ENCODE measurements at regions not wholly inside any gene's neighbourhood (a gene's known extent, or its start where the extent isn't known, plus 50 kb on each side); places are given as distances from the start of the nearest gene placed in this dataset.

GRCh38 chr4:30840571-30840970 lies 120.4 kb downstream of the PCDH7 start:
- peak overlapping the region; percentile 67 for H3K4me2 ChIP-seq (ENCODE audit: low read length)
- no peak overlapping the region for H2AFZ ChIP-seq (ENCODE audit: low read depth, low read length, poor library complexity, severe bottlenecking)
- CTCF ChIA-PET: no interaction called here
- H3K27me3 ChIP-seq (ENCODE audit: insufficient read depth, low read length): no peaks in the 10 kb centered on the region
- TSS peak; percentile 62 for BruUV-seq (replicated peaks)
- peaks cover 0 to 3% of the 10 kb centered on the region in 2 experiments; a peak in 2 of 4 replicates for H3K36me3 ChIP-seq (ENCODE audit: control insufficient read depth in 1 of 2, insufficient read depth in 2 of 2, low read length in 2 of 2)
- no peaks in the 10 kb centered on the region for H4K20me1 ChIP-seq (ENCODE audit: insufficient read depth)
- H3K4me1 ChIP-seq (ENCODE audit: control insufficient read depth in 1 of 2, insufficient read depth in 2 of 2, low read length in 2 of 2): peaks cover 82 to 99% of the 10 kb centered on the region in 2 experiments
- TF ChIP-seq EZH2 (IDR thresholded peaks at IDR 0.05): no peak
- ATAC-seq: peak; percentile 12; the same call in 1 of the 2 replicates
- H3K4me3 ChIP-seq (replicated peaks in 1 of 2; ENCODE audit: low read depth in 1 of 2, low read length in 2 of 2): peak overlapping the region in 1 of 2 experiments; percentile 27; a peak in 2 of 4 replicates
- intact Hi-C loops (cut with micrococcal nuclease): no loop called here
- peak overlapping the region; percentile 100 for H3K27ac ChIP-seq (ENCODE audit: low read depth, low read length)
- POLR2A ChIA-PET: interaction anchor here (0.9 to 3.6 kb wide), 14 partner anchors 9 to 126 kb away, joined by 3 to 28 read pairs (median 9); no protein-coding TSS in a partner anchor
- RAD21 ChIA-PET (ENCODE audit: low non-redundant PET in 1 of 2, low total read pairs in 2 of 2, uncharacterized antibody in 2 of 2, unreplicated experiment in 2 of 2): interaction anchor here (0.7 to 1.8 kb wide), 5 partner anchors 9 to 83 kb away, joined by 3 to 6 read pairs (median 3); no protein-coding TSS in a partner anchor
- peaks cover 98% of the 10 kb centered on the region for H3K79me2 ChIP-seq (ENCODE audit: insufficient read depth, low read length)
- no peaks in the 10 kb centered on the region for H3K9me3 ChIP-seq (ENCODE audit: control insufficient read depth in 1 of 2, insufficient read depth in 1 of 2, low read depth in 1 of 2, low read length in 2 of 2)
- no peak for DNase-seq (ENCODE audit: low read depth, low spot score)
- peak overlapping the region; percentile 63 for H3K9ac ChIP-seq (ENCODE audit: low read length)
- no peaks in the 10 kb centered on the region for H3K9me2 ChIP-seq (ENCODE audit: insufficient read depth)

DNA sequence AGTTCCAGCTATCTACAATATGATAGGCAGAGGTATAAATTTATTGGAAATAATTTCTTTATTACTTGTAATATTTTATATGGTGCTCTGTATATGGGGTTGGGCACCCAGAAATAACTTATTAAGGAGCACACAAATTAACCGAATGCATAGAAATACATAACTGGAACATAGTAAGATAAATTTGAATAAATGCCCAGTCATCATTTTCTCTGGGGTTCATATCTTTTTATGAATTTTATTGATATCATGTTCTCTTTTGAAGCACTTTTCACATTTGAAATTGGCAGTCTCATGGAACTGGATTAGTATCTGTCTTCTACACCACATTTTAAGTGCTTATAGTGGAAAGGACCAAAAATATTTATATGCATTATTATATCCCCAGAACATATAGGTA lies 122.0 kb downstream of the PCDH7 start:
- Histone ChIP-seq H2AFZ (ENCODE audit: low read depth, low read length, poor library complexity, severe bottlenecking) (no peak overlapping the region), H3K79me2 (ENCODE audit: insufficient read depth, low read length) (peaks cover 98% of the 10 kb centered on the region), H3K27me3 (ENCODE audit: insufficient read depth, low read length) (no peaks in the 10 kb centered on the region), H3K27ac (ENCODE audit: low read depth, low read length) (peak overlapping the region; percentile 100), H3K4me3 (replicated peaks in 1 of 2; ENCODE audit: low read depth in 1 of 2, low read length in 2 of 2) (no peak overlapping the region), H3K36me3 (ENCODE audit: control insufficient read depth in 1 of 2, insufficient read depth in 2 of 2, low read length in 2 of 2) (peaks cover 0 to 13% of the 10 kb centered on the region in 2 experiments; a peak in 2 of 4 replicates), H3K4me2 (ENCODE audit: low read length) (peak overlapping the region; percentile 67; the same call in 1 of the 2 replicates), H3K4me1 (ENCODE audit: control insufficient read depth in 1 of 2, insufficient read depth in 2 of 2, low read length in 2 of 2) (peaks cover 82 to 99% of the 10 kb centered on the region in 2 experiments), H3K9me2 (ENCODE audit: insufficient read depth) (no peaks in the 10 kb centered on the region), H3K9me3 (ENCODE audit: control insufficient read depth in 1 of 2, insufficient read depth in 1 of 2, low read depth in 1 of 2, low read length in 2 of 2) (no peaks in the 10 kb centered on the region), H3K9ac (ENCODE audit: low read length) (peak overlapping the region; percentile 63), H4K20me1 (ENCODE audit: insufficient read depth) (no peaks in the 10 kb centered on the region)
- TF ChIP-seq POLR2A (IDR thresholded peaks at IDR 0.05; ENCODE audit: borderline replicate concordance, extremely low read depth, insufficient read depth, insufficient read length): no peak
- no peak for TF ChIP-seq SIN3A (IDR thresholded peaks at IDR 0.05; ENCODE audit: low read depth)
- TF ChIP-seq ZBTB33 (IDR thresholded peaks at IDR 0.05; ENCODE audit: extremely low read depth, insufficient replicate concordance, low read length): no peak
- TF ChIP-seq YY1 (IDR thresholded peaks at IDR 0.05; ENCODE audit: extremely low read depth, insufficient replicate concordance, low read depth, low read length): no peak
- TF ChIP-seq POLR2AphosphoS5 (IDR thresholded peaks at IDR 0.05; ENCODE audit: low read depth, low read length): no peak
- TF ChIP-seq ZFX (IDR thresholded peaks at IDR 0.05): no peak
- TF ChIP-seq TCF7L2 (IDR thresholded peaks at IDR 0.05; ENCODE audit: borderline replicate concordance, extremely low read depth, insufficient read depth, insufficient read length): no peak
- TF ChIP-seq, protein P1, sequence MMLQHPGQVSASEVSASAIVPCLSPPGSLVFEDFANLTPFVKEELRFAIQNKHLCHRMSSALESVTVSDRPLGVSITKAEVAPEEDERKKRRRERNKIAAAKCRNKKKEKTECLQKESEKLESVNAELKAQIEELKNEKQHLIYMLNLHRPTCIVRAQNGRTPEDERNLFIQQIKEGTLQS (IDR thresholded peaks at IDR 0.05): no peak
- TF ChIP-seq RAD21 (IDR thresholded peaks at IDR 0.05; ENCODE audit: low read depth): no peak
- no peak for TF ChIP-seq CBX3 (IDR thresholded peaks at IDR 0.05; ENCODE audit: low read depth)
- TF ChIP-seq JUND (IDR thresholded peaks at IDR 0.05): no peak
- ChIA-PET CTCF (no interaction called here), RAD21 (ENCODE audit: low non-redundant PET in 1 of 2, low total read pairs in 2 of 2, uncharacterized antibody in 2 of 2, unreplicated experiment in 2 of 2) (no interaction called here), POLR2A (interaction anchor here (1.0 to 3.6 kb wide), 3 partner anchors 14 to 88 kb away, joined by 3 to 14 read pairs (median 9); no protein-coding TSS in a partner anchor)
- ATAC-seq: no peak
- DNase-seq (ENCODE audit: low read depth, low spot score): no peak
- intact Hi-C loops (cut with micrococcal nuclease): no loop called here
- BruUV-seq (replicated peaks): no TSS peak

Data from HCT116 (cell line).